GM10248 (cell line): ENCODE measurements at regions not wholly inside any gene's neighbourhood (a gene's known extent, or its start where the extent isn't known, plus 50 kb on each side); places are given as distances from the start of the nearest gene placed in this dataset.

Source experiments
- CTCF ChIA-PET: fragments of 300-600 bp; sonication (Branson Sonifier 250); formaldehyde crosslinking; extraction: SDS; loops from one replicate; lab custom pipeline; 2021; ENCODE audit warnings: antibody characterized with exemption; lab: Yijun Ruan, JAX
- POLR2A ChIA-PET: fragments of 350-650 bp; sonication (Branson Sonifier 250); formaldehyde crosslinking; extraction: SDS; loops from one replicate; lab custom pipeline; 2020; ENCODE audit warnings: antibody characterized with exemption; lab: Yijun Ruan, JAX
- DNase-seq: peaks from one replicate; pipeline ENCODE4 v3.0.0; 2012; ENCODE audit errors: extremely low spot score
- CTCF ChIP-seq: IDR thresholded peaks from 2 replicates; pipeline ENCODE4 v1.5.1; 2012; ENCODE audit warnings: mild to moderate bottlenecking, low read depth; ENCODE audit errors: extremely low read depth, missing control alignments, control extremely low read depth

- CTCF ChIA-PET, result no interaction called here
Measured at GRCh38 chr20:52806918-52807317, 165.2 kb upstream of the TSHZ2 start.

GRCh38 chr20:52805843-52806242 lies 166.3 kb upstream of the TSHZ2 start:
- POLR2A ChIA-PET, result no interaction called here
- CTCF ChIA-PET, result no interaction called here

More at GRCh38 chr20:52806918-52807317, 165.2 kb upstream of the TSHZ2 start:
- no peak for DNase-seq
- no peak for TF ChIP-seq CTCF
- POLR2A ChIA-PET, result no interaction called here

GRCh38 chr20:52805296-52805571 lies 166.9 kb upstream of the TSHZ2 start:
- TF ChIP-seq CTCF, result no peak
- DNase-seq, result no peak
- ChIA-PET CTCF (no interaction called here), POLR2A (no interaction called here)

More at GRCh38 chr20:52805843-52806242, 166.3 kb upstream of the TSHZ2 start:
- no peak for TF ChIP-seq CTCF
- no peak for DNase-seq

GRCh38 chr20:52804497-52805295 lies 167.5 kb upstream of the TSHZ2 start:
- POLR2A ChIA-PET, result no interaction called here
- CTCF ChIA-PET, result no interaction called here
- TF ChIP-seq CTCF, result no peak
- DNase-seq, result no peak

- ChIA-PET CTCF (no interaction called here), POLR2A (no interaction called here)
- TF ChIP-seq CTCF, result no peak
- no peak for DNase-seq
Measured at GRCh38 chr20:52801628-52802006, 170.5 kb upstream of the TSHZ2 start.

- POLR2A ChIA-PET, result no interaction called here
- CTCF ChIA-PET, result no interaction called here
- no peak for TF ChIP-seq CTCF
- DNase-seq, result no peak
Measured at GRCh38 chr20:52800734-52801627, 171.2 kb upstream of the TSHZ2 start.
